Panc1 (cell line): ENCODE measurements at regions not wholly inside any gene's neighbourhood (a gene's known extent, or its start where the extent isn't known, plus 50 kb on each side); places are given as distances from the start of the nearest gene placed in this dataset.
"Not testable (repeated sequence)": the region's sequence is repeated elsewhere in the genome, so short reads cannot be mapped to it uniquely, and the experiment has no call there.

Experiments used
- ATAC-seq: fragments of 200-7000 bp; cut with Tn5 transposase; 2 replicates; pipeline ENCODE4 v1.9.1; 2020; ENCODE audit warnings: mild to moderate bottlenecking, moderate library complexity
- BruUV-seq: library from RNA; stranded (reverse); fragments of 400-500 nt; replicated peaks from 2 replicates; lab custom pipeline; 2021; lab: Mats Ljungman, UMichigan
- CTCF ChIA-PET: fragments of 300-600 bp; sonication (Branson Sonifier 250); formaldehyde crosslinking; loops from one replicate; lab custom pipeline; 2022; ENCODE audit warnings: antibody characterized with exemption; lab: Charles Lee
- POLR2A ChIA-PET: fragments of 300-600 bp; sonication (Branson Sonifier 250); formaldehyde crosslinking; loops from one replicate; lab custom pipeline; 2022; ENCODE audit warnings: antibody characterized with exemption; lab: Charles Lee
- DNase-seq: peaks from one replicate; pipeline ENCODE4 v3.0.0-alpha.2; 2010; ENCODE audit warnings: low read depth, low spot score
- H3K27ac ChIP-seq: 2 replicates; pipeline ENCODE4 v1.5.1; 2011; ENCODE audit warnings: mild to moderate bottlenecking, low read length, inconsistent platforms
- H3K27me3 ChIP-seq: fragments of 200-500 bp; sonication (Bioruptor generic); 2 replicates; pipeline ENCODE4 v1.6.0; 2014; ENCODE audit warnings: low read length, inconsistent platforms; ENCODE audit not compliant: control insufficient read depth, insufficient read depth
- H3K36me3 ChIP-seq: fragments of 200-500 bp; sonication (Bioruptor generic); 2 replicates; pipeline ENCODE4 v1.5.1; 2014; ENCODE audit warnings: inconsistent platforms, mild to moderate bottlenecking, low read length, moderate library complexity; ENCODE audit not compliant: control insufficient read depth, insufficient read depth
- H3K4me1 ChIP-seq: 2 replicates; pipeline ENCODE4 v1.5.1; 2011; ENCODE audit warnings: inconsistent platforms, mild to moderate bottlenecking, low read length, moderate library complexity; ENCODE audit not compliant: control insufficient read depth, insufficient read depth
- H3K4me3 ChIP-seq, 2 experiments: 2 replicates each; pipeline ENCODE4 v1.5.1; 2011 to 2012; ENCODE audit warnings: low read depth in 2 of 2, low read length in 2 of 2, mild to moderate bottlenecking in 2 of 2, inconsistent platforms in 1 of 2, moderate library complexity in 1 of 2
- H3K9me3 ChIP-seq: fragments of 200-500 bp; sonication (Bioruptor generic); 2 replicates; pipeline ENCODE4 v1.5.1; 2014; ENCODE audit warnings: low read depth, mild to moderate bottlenecking, inconsistent platforms, low read length, moderate library complexity; ENCODE audit not compliant: control insufficient read depth, insufficient read depth
- CTCF ChIP-seq: fragments of 450-650 bp; IDR thresholded peaks from 2 replicates; pipeline ENCODE4 v1.5.1; 2017; ENCODE audit warnings: mild to moderate bottlenecking
- POLR2AphosphoS5 ChIP-seq: IDR thresholded peaks from 2 replicates; pipeline ENCODE4 v1.6.1; 2012; ENCODE audit warnings: mild to moderate bottlenecking, low read depth, low read length, moderate library complexity
- REST ChIP-seq, 2 experiments: IDR thresholded peaks; 2 replicates each; pipeline ENCODE4 v1.6.1; 2011 to 2012; ENCODE audit warnings: low read depth in 2 of 2, control low read depth in 1 of 2, low read length in 1 of 2, mild to moderate bottlenecking in 1 of 2, moderate library complexity in 1 of 2; ENCODE audit not compliant: insufficient read depth in 1 of 2
- SIN3A ChIP-seq: IDR thresholded peaks from 2 replicates; pipeline ENCODE4 v1.6.1; 2012; ENCODE audit warnings: low read depth, mild to moderate bottlenecking, low read length, moderate library complexity, borderline replicate concordance; ENCODE audit not compliant: insufficient read depth
- TCF7L2 ChIP-seq: IDR thresholded peaks from 2 replicates; pipeline ENCODE4 v1.6.1; 2011; ENCODE audit warnings: mild to moderate bottlenecking, low read depth, low read length, inconsistent platforms
- in situ Hi-C: cut with HindIII; loops from 2 replicates; pipeline ENCODE4 v1.10.0; 2016; ENCODE audit warnings: low sequenced_read_pairs, low pct_unique_long_range_greater_than_20kb
- intact Hi-C: fragments of 100-400 bp; cut with micrococcal nuclease; formaldehyde crosslinking; loops from one replicate; pipeline ENCODE4 v1.10.0; 2022; ENCODE audit not compliant: unreplicated experiment

- Histone ChIP-seq H3K36me3 (no peaks in the 10 kb centered on the region), H3K9me3 (no peaks in the 10 kb centered on the region), H3K27ac (no peak overlapping the region), H3K27me3 (no peaks in the 10 kb centered on the region), H3K4me1 (no peaks in the 10 kb centered on the region), H3K4me3 (no peak overlapping the region)
- no peak for DNase-seq
- TF ChIP-seq SIN3A (no peak), CTCF (no peak), REST (IDR thresholded peaks at IDR 0.05; ENCODE audit: insufficient read depth in 1 of 2, low read depth in 2 of 2, low read length in 1 of 2) (no peak), TCF7L2 (no peak), POLR2AphosphoS5 (no peak)
- POLR2A ChIA-PET = no interaction called here
- CTCF ChIA-PET = no interaction called here
- no peak for ATAC-seq
- in situ Hi-C loops (no loop called here), intact Hi-C loops (no loop called here)
- BruUV-seq = no TSS peak
Observed at GRCh38 chr6:157747370-157747769, 75.7 kb upstream of the SNX9 start.

- intact Hi-C loops = no loop called here
- no peaks in the 10 kb centered on the region for H3K4me1 ChIP-seq
- H3K9me3 ChIP-seq = no peaks in the 10 kb centered on the region; the same call in 1 of the 2 replicates
- ATAC-seq (no peak), DNase-seq (no peak)
- H3K27me3 ChIP-seq = no peaks in the 10 kb centered on the region
- in situ Hi-C loops = no loop called here
- BruUV-seq = no TSS peak
- TF ChIP-seq POLR2AphosphoS5 = no peak
- no peak for TF ChIP-seq REST (IDR thresholded peaks at IDR 0.05; ENCODE audit: insufficient read depth in 1 of 2, low read depth in 2 of 2, low read length in 1 of 2)
- TF ChIP-seq CTCF = no peak
- TF ChIP-seq TCF7L2 = no peak
- no peak for TF ChIP-seq SIN3A
- H3K4me3 ChIP-seq = no peak overlapping the region
- POLR2A ChIA-PET = interaction anchor here (0.7 kb wide), 1 partner anchor 9 kb away, joined by 10 read pairs; no protein-coding TSS in a partner anchor
- CTCF ChIA-PET = no interaction called here
- no peak overlapping the region for H3K27ac ChIP-seq
- H3K36me3 ChIP-seq = no peaks in the 10 kb centered on the region
Observed at GRCh38 chr6:157748839-157749571, 74.0 kb upstream of the SNX9 start.

GRCh38 chr6:157750973-157751372 lies 72.1 kb upstream of the SNX9 start:
- H3K27ac ChIP-seq, CTCF ChIA-PET, ATAC-seq, H3K4me1 ChIP-seq, H3K9me3 ChIP-seq, DNase-seq, intact Hi-C loops, H3K4me3 ChIP-seq, H3K36me3 ChIP-seq, BruUV-seq, POLR2A ChIA-PET, H3K27me3 ChIP-seq: not testable (repeated sequence)
- in situ Hi-C loops = loop anchor here (25.0 kb wide), 1 partner anchor 111 kb away; no protein-coding TSS in a partner anchor
